ENCODE measurements at regions not wholly inside any gene's neighbourhood (a gene's known extent, or its start where the extent isn't known, plus 50 kb on each side); places are given as distances from the start of the nearest gene placed in this dataset.
"Not testable (repeated sequence)": the region's sequence is repeated elsewhere in the genome, so short reads cannot be mapped to it uniquely, and the experiment has no call there.

- TF ChIP-seq MLLT1 (IDR thresholded peaks at IDR 0.05) (no peak), HDAC6 (IDR thresholded peaks at IDR 0.05; ENCODE audit: unreplicated experiment) (no peak), NFIC (IDR thresholded peaks at IDR 0.05; ENCODE audit: low read depth, low read length) (no peak), PAX8 (IDR thresholded peaks at IDR 0.05) (no peak)
Measured at GRCh38 chr3:20990896-20991295, 760.1 kb downstream of the ZNF385D start (continued).

- H2AFZ ChIP-seq (ENCODE audit: control insufficient read depth, low read depth, low read length); RAD21 ChIA-PET (ENCODE audit: unreplicated experiment); in situ Hi-C loops (cut with MboI); H3K9ac ChIP-seq (ENCODE audit: control insufficient read depth, insufficient read depth, low read length); H3K27ac ChIP-seq (ENCODE audit: control insufficient read depth, insufficient read depth); H3K4me1 ChIP-seq (ENCODE audit: control insufficient read depth, insufficient read depth, low read length); H3K4me3 ChIP-seq; H3K79me2 ChIP-seq (ENCODE audit: control insufficient read depth, insufficient read depth, low read length); H4K20me1 ChIP-seq (ENCODE audit: control insufficient read depth, insufficient read depth); H3K36me3 ChIP-seq (ENCODE audit: control insufficient read depth in 2 of 2, insufficient read depth in 2 of 2, low read length in 1 of 2); ATAC-seq; H3K4me2 ChIP-seq (ENCODE audit: control insufficient read depth, insufficient read depth); BruUV-seq (replicated peaks); CTCF ChIA-PET; POLR2A ChIA-PET; SMC1A ChIA-PET (ENCODE audit: uncharacterized antibody, unreplicated experiment); DNase-seq (ENCODE audit: low read depth, low spot score); FAIRE-seq; H3K27me3 ChIP-seq (replicated peaks in 1 of 2; ENCODE audit: control insufficient read depth in 2 of 2, insufficient read depth in 2 of 2, low read length in 1 of 2); H3K9me3 ChIP-seq (replicated peaks; ENCODE audit: control insufficient read depth, insufficient read depth, low read length); intact Hi-C loops (cut with micrococcal nuclease; ENCODE audit: unreplicated experiment): not testable (repeated sequence)
Measured at GRCh38 chr3:20989653-20990052, 761.4 kb downstream of the ZNF385D start.

DNA sequence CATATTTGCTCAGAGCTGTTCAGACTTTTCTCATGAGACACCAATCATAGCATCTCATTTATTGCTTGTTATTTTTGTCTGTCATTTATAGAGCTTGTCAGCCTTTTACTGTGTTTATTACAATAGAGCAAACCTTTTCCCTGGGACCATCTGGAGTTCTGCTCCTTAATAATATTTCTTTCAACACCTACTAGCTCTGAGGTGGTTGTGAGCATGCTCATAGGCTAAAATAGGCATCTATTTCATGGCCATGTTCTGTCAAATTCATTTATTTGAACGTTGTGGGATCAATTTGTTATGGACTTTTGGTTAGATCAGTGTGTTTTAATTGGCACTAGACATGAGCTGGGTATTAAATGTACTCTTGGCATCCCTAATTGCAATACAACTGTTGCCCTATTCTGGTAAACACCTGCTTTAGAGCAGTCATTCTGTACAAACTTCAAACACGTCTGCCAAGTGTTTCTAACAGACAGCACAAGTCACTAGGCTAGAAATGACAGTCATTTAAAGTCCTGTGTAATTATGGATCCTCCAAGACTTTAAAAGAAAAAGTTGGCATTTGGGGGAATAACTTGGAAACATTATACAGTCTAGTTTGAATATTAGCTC is 766.3 kb downstream of the ZNF385D start:
- BruUV-seq (replicated peaks), result no TSS peak
- WGBS (ENCODE audit: insufficient coverage, insufficient replicate concordance, low lambda C conversion rate, missing lambda C conversion rate), result 0% methylated on average over 2 of the region's 2 CpGs
- TF ChIP-seq, protein P1, sequence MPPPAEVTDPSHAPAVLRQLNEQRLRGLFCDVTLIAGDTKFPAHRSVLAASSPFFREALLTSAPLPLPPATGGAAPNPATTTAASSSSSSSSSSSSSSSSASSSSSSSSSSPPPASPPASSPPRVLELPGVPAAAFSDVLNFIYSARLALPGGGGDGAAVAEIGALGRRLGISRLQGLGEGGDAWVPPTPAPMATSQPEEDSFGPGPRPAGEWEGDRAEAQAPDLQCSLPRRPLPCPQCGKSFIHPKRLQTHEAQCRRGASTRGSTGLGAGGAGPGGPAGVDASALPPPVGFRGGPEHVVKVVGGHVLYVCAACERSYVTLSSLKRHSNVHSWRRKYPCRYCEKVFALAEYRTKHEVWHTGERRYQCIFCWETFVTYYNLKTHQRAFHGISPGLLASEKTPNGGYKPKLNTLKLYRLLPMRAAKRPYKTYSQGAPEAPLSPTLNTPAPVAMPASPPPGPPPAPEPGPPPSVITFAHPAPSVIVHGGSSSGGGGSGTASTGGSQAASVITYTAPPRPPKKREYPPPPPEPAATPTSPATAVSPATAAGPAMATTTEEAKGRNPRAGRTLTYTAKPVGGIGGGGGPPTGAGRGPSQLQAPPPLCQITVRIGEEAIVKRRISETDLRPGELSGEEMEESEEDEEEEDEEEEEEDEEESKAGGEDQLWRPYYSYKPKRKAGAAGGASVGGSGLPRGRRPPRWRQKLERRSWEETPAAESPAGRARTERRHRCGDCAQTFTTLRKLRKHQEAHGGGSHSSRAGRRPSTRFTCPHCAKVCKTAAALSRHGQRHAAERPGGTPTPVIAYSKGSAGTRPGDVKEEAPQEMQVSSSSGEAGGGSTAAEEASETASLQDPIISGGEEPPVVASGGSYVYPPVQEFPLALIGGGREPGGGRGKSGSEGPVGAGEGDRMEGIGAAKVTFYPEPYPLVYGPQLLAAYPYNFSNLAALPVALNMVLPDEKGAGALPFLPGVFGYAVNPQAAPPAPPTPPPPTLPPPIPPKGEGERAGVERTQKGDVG (CRISPR knock-in tag; IDR thresholded peaks at IDR 0.05), result no peak
- TF ChIP-seq BCL3 (IDR thresholded peaks at IDR 0.05; ENCODE audit: borderline replicate concordance, insufficient read depth, low read depth, low read length, poor library complexity, severe bottlenecking), result no peak
- TF ChIP-seq SMARCA5 (IDR thresholded peaks at IDR 0.05), result no peak
- TF ChIP-seq CHD4 (IDR thresholded peaks at IDR 0.05), result no peak
- no peak for TF ChIP-seq RAD21 (IDR thresholded peaks at IDR 0.05; ENCODE audit: insufficient read depth, low read depth, low read length)
- TF ChIP-seq STAT3 (IDR thresholded peaks at IDR 0.05; ENCODE audit: low read depth, low read length), result no peak

More for the DNA sequence above, 766.3 kb downstream of the ZNF385D start:
- intact Hi-C loops (cut with micrococcal nuclease; ENCODE audit: unreplicated experiment) (no loop called here), in situ Hi-C loops (cut with MboI) (no loop called here)
- Histone ChIP-seq H3K4me1 (ENCODE audit: control insufficient read depth, insufficient read depth, low read length) (no peaks in the 10 kb centered on the region), H3K79me2 (ENCODE audit: control insufficient read depth, insufficient read depth, low read length) (no peaks in the 10 kb centered on the region), H4K20me1 (ENCODE audit: control insufficient read depth, insufficient read depth) (no peaks in the 10 kb centered on the region), H2AFZ (ENCODE audit: control insufficient read depth, low read depth, low read length) (no peak overlapping the region), H3K9ac (ENCODE audit: control insufficient read depth, insufficient read depth, low read length) (no peak overlapping the region), H3K36me3 (ENCODE audit: control insufficient read depth in 2 of 2, insufficient read depth in 2 of 2, low read length in 1 of 2) (no peaks in the 10 kb centered on the region), H3K27ac (ENCODE audit: control insufficient read depth, insufficient read depth) (no peak overlapping the region), H3K9me3 (replicated peaks; ENCODE audit: control insufficient read depth, insufficient read depth, low read length) (no peaks in the 10 kb centered on the region), H3K27me3 (replicated peaks in 1 of 2; ENCODE audit: control insufficient read depth in 2 of 2, insufficient read depth in 2 of 2, low read length in 1 of 2) (no peaks in the 10 kb centered on the region), H3K4me2 (ENCODE audit: control insufficient read depth, insufficient read depth) (no peak overlapping the region), H3K4me3 (no peak overlapping the region)
- ChIA-PET SMC1A (ENCODE audit: uncharacterized antibody, unreplicated experiment) (interaction anchor here (1.1 kb wide), 1 partner anchor 33 kb away, joined by 3 read pairs; no protein-coding TSS in a partner anchor), POLR2A (interaction anchor here (0.7 kb wide), 1 partner anchor 11 kb away, joined by 5 read pairs; no protein-coding TSS in a partner anchor), CTCF (interaction anchor here (0.6 to 1.2 kb wide), 3 partner anchors 27 to 461 kb away, joined by 3 to 4 read pairs (median 3); no protein-coding TSS in a partner anchor), RAD21 (ENCODE audit: unreplicated experiment) (no interaction called here)
- FAIRE-seq, result no peak
- DNase-seq (ENCODE audit: low read depth, low spot score), result no peak
- no peak for ATAC-seq
